CD4-positive, alpha-beta T cell treated with Interleukin-6 for 4 hours (primary cell): ENCODE measurements at regions not wholly inside any gene's neighbourhood (a gene's known extent, or its start where the extent isn't known, plus 50 kb on each side); places are given as distances from the start of the nearest gene placed in this dataset.

Experiments
- DNase-seq: peaks from one replicate; pipeline ENCODE4 v3.0.0-alpha.2; 2020; ENCODE audit warnings: mixed read lengths

DNA sequence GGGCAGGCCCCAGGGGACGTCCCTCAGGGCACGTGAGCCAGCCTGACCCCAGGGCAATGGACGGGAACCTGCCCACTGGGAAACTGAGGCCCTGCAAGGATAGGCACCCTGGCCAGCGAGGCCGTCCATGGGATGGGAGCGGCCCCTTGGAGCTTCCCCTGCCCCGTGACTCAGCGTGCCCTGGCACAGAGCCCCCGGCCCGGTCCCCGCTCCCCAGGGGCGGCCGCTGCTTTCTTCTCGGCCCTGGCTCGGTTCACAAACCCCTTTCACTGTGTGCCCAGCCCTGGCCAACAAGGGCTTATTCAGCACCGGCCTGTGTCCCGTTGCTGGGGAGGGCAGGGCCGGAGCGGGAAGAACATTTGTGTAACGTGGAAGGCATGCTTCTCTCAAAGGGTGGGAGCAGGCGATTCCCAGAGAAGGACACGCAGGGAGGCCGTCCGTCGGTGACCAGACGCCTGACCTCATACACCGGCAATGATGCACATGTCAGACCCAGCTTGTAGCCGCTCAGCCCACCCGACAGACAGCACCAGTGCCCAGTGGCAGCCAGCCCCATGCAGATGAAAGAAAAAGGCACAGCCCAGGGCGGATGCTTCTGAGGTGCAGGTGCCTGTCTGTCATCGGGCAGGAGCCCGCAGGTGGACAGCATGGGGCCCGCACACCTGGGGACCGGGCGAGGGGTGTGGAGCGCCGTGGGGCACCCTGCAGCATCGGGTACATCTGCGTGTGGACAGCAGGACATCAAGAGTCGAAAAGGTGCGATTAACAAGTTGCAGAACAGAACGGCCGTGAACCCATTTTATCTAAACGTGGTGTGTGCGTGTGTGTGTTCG lies 94.5 kb downstream of the PDGFA start:
- DNase-seq: no peak

- no peak for DNase-seq
These were observed 93.9 kb downstream of the PDGFA start for GRCh38 chr7:425794-426188.

GRCh38 chr7:426510-426909 lies 93.1 kb downstream of the PDGFA start:
- DNase-seq: no peak

DNA sequence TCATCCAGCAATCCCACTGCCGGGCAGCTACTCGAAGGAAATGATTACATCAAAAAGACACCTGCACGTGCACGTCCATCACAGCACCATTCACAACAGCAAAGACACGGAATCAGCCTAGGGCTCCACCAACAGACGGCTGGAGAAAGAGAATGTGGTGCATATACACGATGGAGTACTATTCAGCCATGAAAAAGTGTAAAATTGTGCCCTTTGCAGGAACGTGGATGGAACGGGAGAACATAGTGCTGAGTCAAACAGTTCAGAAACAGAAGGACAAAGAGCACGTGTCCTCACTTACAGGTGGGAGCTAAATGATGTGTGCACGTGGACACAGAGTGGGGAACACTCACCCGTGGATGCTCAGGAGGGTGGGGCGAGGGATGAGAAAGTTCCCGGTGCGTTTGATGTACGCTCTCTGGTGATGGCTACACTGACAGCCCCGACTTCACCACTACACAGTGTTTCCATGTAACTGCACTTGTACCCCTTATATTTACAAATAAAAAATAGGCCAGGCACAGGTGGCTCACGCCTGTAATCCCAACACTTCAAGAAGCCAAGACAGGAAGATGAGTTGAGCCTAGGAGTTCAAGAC lies 92.0 kb downstream of the PDGFA start:
- no peak for DNase-seq

DNA sequence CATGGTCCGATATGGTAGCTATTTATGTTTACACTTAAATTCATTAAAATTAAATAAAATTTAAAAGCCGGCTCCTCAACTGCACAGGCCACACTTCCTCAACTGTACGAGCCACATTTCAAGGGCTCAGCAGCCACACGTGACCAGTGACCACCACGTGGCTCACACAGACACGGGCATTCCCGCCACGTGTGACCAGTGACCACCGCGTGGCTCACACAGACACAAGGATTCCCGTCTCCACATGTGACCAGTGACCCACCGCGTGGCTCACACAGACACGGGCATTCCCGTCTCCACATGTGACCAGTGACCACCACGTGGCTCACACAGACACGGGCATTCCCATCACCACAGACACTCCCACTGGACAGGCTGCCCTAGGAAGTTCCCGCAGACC lies 91.3 kb downstream of the PDGFA start:
- DNase-seq: no peak

DNA sequence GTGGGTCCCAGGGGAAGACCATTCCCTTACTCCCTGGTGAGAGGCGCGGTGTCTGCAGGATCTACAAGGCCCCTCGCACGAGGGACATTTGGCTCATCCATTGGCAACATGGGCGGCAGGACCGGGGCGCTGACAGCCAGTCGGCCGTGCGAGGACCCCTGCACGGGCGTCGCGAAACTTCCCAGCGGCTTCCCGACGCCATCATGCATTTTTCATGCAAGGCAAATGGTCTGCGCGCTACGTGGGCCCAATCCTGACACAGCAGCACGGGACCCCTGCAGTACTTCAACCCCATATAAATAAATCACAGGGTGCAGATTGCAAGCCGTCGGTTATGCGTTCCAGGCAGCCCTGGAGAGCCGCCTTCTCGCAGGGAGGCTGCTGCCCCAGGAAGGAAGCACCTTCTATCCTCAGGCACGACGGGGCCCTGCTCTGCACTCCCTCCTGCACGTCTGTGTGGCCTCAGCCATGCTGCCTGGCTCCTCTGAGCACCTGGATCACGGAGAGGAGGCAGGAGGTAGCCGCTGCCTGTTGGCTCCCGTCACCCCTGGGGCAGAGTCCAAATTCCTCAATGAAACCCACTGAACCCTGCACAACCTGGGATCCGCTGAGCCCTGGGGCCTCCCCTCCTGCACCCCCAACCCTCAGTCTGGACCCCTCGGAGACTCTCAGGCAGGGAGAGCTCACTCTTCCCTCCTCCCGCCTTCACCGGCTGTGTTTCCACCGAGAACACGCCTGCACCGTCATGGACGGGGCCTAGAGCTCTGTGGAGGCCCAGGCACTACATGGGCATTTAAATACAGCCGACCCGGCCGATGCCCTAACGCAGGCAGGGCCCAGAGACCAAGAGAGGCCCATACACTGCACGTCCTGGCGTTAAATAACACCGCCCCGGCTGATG lies 90.5 kb downstream of the PDGFA start:
- no peak for DNase-seq

GRCh38 chr7:429828-430180 lies 89.8 kb downstream of the PDGFA start:
- no peak for DNase-seq

GRCh38 chr7:431041-431440 lies 88.6 kb downstream of the PDGFA start:
- DNase-seq: no peak

DNA sequence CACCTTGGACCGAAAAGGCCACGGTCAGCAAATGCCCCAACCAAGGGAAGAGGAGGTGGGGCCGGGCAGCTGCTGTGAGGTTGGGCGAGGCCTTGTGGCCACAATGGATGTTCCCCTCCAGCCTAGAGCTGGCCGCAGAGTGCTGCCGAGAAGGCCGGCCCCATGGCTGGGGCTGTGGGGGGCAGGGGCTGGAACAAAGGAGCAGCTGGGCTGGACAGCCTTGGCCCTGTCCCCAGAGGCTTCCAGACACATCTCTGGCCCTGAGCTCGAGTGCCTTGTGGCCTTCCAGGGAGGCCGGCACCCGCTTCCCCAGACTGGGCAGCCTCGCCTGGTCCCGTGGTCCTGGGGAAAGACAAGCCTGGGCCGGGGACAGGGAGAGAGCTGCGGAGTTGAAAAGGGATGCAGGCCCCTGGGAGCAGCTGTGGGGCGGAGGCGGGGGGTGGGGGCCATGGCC lies 88.0 kb downstream of the PDGFA start:
- DNase-seq: no peak

DNA sequence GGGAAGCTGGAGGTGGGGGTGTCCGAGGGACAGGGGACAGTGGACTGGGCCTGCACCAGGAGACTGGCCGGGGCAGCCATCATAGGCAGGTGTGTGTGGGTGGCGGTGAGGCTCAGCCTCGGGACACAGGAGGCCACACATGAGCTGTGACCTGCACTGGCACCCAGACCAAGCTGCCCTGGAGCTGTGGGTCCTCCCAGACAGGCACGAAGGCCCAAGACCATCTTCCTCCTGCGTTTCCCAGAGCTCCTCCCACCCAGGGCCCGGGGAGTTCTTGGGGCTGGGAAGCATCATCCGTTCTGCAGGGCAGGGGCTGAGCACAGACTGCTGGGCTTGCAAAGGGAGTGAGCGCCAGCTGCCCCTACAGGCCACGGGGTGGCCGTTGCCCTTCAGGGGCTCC lies 87.4 kb downstream of the PDGFA start:
- DNase-seq: no peak

- no peak for DNase-seq
These were observed 86.7 kb downstream of the PDGFA start for GRCh38 chr7:432933-433332.

GRCh38 chr7:433558-433957 lies 86.1 kb downstream of the PDGFA start:
- no peak for DNase-seq

GRCh38 chr7:434891-435629 lies 84.6 kb downstream of the PDGFA start:
- no peak for DNase-seq

DNA sequence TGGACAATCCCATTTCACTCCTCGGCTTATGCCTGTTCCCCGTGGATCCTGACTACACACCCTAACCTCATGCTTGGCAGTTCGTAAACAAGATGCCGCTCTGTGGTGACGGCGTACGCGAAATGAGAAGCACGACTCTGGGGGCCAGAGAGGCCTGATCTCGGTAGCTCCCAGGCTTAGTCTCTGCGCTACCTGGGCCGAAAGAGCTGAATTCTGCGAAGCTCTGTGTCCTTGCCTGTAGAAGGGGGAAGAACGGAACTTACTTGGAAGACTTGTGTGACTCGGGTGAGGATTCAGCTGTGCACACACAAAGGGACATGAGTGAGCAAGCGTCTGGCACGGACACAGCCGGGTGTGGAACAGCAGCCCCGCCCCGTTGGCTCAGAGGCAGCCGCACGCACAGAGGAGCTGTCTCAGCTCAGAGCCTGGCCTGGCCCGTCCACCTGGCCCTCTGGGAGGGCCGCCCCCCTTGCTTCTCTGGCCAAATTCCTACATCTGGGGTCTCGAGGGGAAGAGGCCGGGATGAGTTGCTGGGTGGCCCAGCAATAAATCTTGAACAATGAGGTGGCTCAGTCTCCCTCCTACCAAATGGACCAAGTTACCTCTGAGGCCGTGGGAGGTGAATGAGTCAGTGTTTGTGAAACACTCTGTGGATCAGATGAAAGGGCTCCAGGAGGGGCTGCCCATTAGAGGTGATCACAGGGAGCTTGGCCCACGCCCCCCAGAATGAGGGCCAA lies 83.8 kb downstream of the PDGFA start:
- no peak for DNase-seq

- DNase-seq: no peak
These were observed 83.1 kb downstream of the PDGFA start for GRCh38 chr7:436367-437128.

GRCh38 chr7:437329-438251 lies 82.1 kb downstream of the PDGFA start:
- DNase-seq: no peak

GRCh38 chr7:438361-438760 lies 81.3 kb downstream of the PDGFA start:
- DNase-seq: no peak

DNA sequence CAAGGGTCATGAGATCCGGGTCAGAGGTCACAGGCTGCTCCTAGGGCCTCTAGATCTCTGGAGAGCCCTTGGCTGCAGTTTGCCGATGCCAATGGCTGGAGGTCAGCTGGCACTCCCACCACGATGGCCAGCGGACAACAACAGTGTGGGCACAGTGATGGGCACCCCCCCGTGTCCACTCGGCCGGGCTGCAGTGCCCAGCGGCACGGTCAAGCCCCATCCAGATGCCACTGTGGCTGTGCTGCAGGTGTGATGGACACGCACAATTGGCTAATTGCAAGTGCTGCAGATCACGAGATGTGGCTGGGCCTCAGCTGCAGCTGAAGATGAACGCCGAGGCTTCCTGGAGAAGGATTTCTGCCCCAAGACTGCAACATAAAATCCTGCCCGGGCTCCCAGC lies 80.7 kb downstream of the PDGFA start:
- DNase-seq: no peak

GRCh38 chr7:440059-440749 lies 79.4 kb downstream of the PDGFA start:
- no peak for DNase-seq
